ENCODE measurements at regions not wholly inside any gene's neighbourhood (a gene's known extent, or its start where the extent isn't known, plus 50 kb on each side); places are given as distances from the start of the nearest gene placed in this dataset.

GRCh38 chr1:208431721-208432120 lies 187.5 kb upstream of the PLXNA2 start:
- no peaks in the 10 kb centered on the region for H3F3A ChIP-seq (ENCODE audit: insufficient read depth, low read length, poor library complexity, severe bottlenecking)
- no peaks in the 10 kb centered on the region for H3K9me2 ChIP-seq (ENCODE audit: insufficient read depth, low read length)
- H3K4me2 ChIP-seq (ENCODE audit: low read length), result no peak overlapping the region
- H3K36me3 ChIP-seq (ENCODE audit: insufficient read depth, low read length), result no peaks in the 10 kb centered on the region
- no peak overlapping the region for H3K9ac ChIP-seq (ENCODE audit: low read length)
- no peaks in the 10 kb centered on the region for H3K9me3 ChIP-seq (ENCODE audit: low read length)
- H3K79me2 ChIP-seq (replicated peaks; ENCODE audit: insufficient read depth, low read length), result no peaks in the 10 kb centered on the region
- H3K4me3 ChIP-seq (ENCODE audit: low read length), result no peak overlapping the region
- TF ChIP-seq POLR2AphosphoS5 (IDR thresholded peaks at IDR 0.05) (no peak), CTCF (IDR thresholded peaks at IDR 0.05; ENCODE audit: poor library complexity, severe bottlenecking) (no peak), MXI1 (conservative IDR thresholded peaks at IDR 0.05; ENCODE audit: poor library complexity, severe bottlenecking) (no peak), TAF1 (IDR thresholded peaks at IDR 0.05; ENCODE audit: low read depth) (no peak), RAD21 (conservative IDR thresholded peaks at IDR 0.05) (no peak), REST (IDR thresholded peaks at IDR 0.05; ENCODE audit: borderline replicate concordance) (no peak), SMC3 (conservative IDR thresholded peaks at IDR 0.05; ENCODE audit: poor library complexity) (no peak), EZH2 (IDR thresholded peaks at IDR 0.05; ENCODE audit: borderline replicate concordance, insufficient read depth, low read length, poor library complexity, severe bottlenecking) (no peak), EP300 (conservative IDR thresholded peaks at IDR 0.05; ENCODE audit: poor library complexity, severe bottlenecking) (no peak)
- no peaks in the 10 kb centered on the region for H3K27me3 ChIP-seq (ENCODE audit: insufficient read depth, low read depth, low read length)
- H2AFZ ChIP-seq (ENCODE audit: low read depth, low read length), result no peak overlapping the region
- no peak overlapping the region for H3K27ac ChIP-seq (ENCODE audit: low read length)
- H4K20me1 ChIP-seq (ENCODE audit: insufficient read depth), result no peaks in the 10 kb centered on the region

GRCh38 chr1:208432346-208432745 lies 188.2 kb upstream of the PLXNA2 start:
- Histone ChIP-seq H4K20me1 (ENCODE audit: insufficient read depth) (no peaks in the 10 kb centered on the region), H3K36me3 (ENCODE audit: insufficient read depth, low read length) (no peaks in the 10 kb centered on the region), H3F3A (ENCODE audit: insufficient read depth, low read length, poor library complexity, severe bottlenecking) (no peaks in the 10 kb centered on the region), H2AFZ (ENCODE audit: low read depth, low read length) (no peak overlapping the region), H3K4me3 (ENCODE audit: low read length) (no peak overlapping the region), H3K4me2 (ENCODE audit: low read length) (no peak overlapping the region), H3K9me2 (ENCODE audit: insufficient read depth, low read length) (no peaks in the 10 kb centered on the region), H3K9ac (ENCODE audit: low read length) (no peak overlapping the region), H3K27me3 (ENCODE audit: insufficient read depth, low read depth, low read length) (no peaks in the 10 kb centered on the region), H3K79me2 (replicated peaks; ENCODE audit: insufficient read depth, low read length) (no peaks in the 10 kb centered on the region), H3K9me3 (ENCODE audit: low read length) (no peaks in the 10 kb centered on the region), H3K27ac (ENCODE audit: low read length) (no peak overlapping the region)
- TF ChIP-seq TAF1 (IDR thresholded peaks at IDR 0.05; ENCODE audit: low read depth), result no peak
- TF ChIP-seq RAD21 (conservative IDR thresholded peaks at IDR 0.05), result no peak
- no peak for TF ChIP-seq MXI1 (conservative IDR thresholded peaks at IDR 0.05; ENCODE audit: poor library complexity, severe bottlenecking)
- no peak for TF ChIP-seq REST (IDR thresholded peaks at IDR 0.05; ENCODE audit: borderline replicate concordance)
- no peak for TF ChIP-seq EZH2 (IDR thresholded peaks at IDR 0.05; ENCODE audit: borderline replicate concordance, insufficient read depth, low read length, poor library complexity, severe bottlenecking)
- TF ChIP-seq CTCF (IDR thresholded peaks at IDR 0.05; ENCODE audit: poor library complexity, severe bottlenecking), result no peak
- no peak for TF ChIP-seq SMC3 (conservative IDR thresholded peaks at IDR 0.05; ENCODE audit: poor library complexity)
- no peak for TF ChIP-seq POLR2AphosphoS5 (IDR thresholded peaks at IDR 0.05)
- no peak for TF ChIP-seq EP300 (conservative IDR thresholded peaks at IDR 0.05; ENCODE audit: poor library complexity, severe bottlenecking)
